HCT116 (cell line): ENCODE measurements at regions not wholly inside any gene's neighbourhood (a gene's known extent, or its start where the extent isn't known, plus 50 kb on each side); places are given as distances from the start of the nearest gene placed in this dataset.

Experiments used
- ATAC-seq: fragments of 200-7000 bp; cut with Tn5 transposase; 2 replicates; pipeline ENCODE4 v1.9.1; 2020; ENCODE audit warnings: mild to moderate bottlenecking, moderate library complexity
- BruUV-seq: library from RNA; stranded (reverse); fragments of 400-500 nt; replicated peaks from 2 replicates; lab custom pipeline; 2021; lab: Mats Ljungman, UMichigan
- CTCF ChIA-PET: fragments of 300-600 bp; sonication (Branson Sonifier 250); formaldehyde crosslinking; loops from one replicate; lab custom pipeline; 2021; ENCODE audit warnings: antibody characterized with exemption; lab: Charles Lee
- POLR2A ChIA-PET: fragments of 300-600, 350-600 bp; sonication (Branson Sonifier 250); formaldehyde crosslinking; loops from one replicate; lab custom pipeline; 2021; ENCODE audit warnings: antibody characterized with exemption; lab: Charles Lee
- RAD21 ChIA-PET, 2 experiments: fragments of 300-600 bp; sonication (Branson Sonifier 250); formaldehyde crosslinking; loops; one replicate each; lab custom pipeline; 2023; ENCODE audit warnings: low total read pairs in 2 of 2; ENCODE audit not compliant: uncharacterized antibody in 2 of 2, unreplicated experiment in 2 of 2, low non-redundant PET in 1 of 2; lab: Charles Lee
- DNase-seq: peaks from one replicate; pipeline ENCODE4 v3.0.0-alpha.2; 2010; ENCODE audit warnings: low read depth, low spot score
- H2AFZ ChIP-seq: fragments of 200-600 bp; shearing (Covaris generic), sonication (generic); 2 replicates; pipeline ENCODE4 v1.6.1; 2017; ENCODE audit warnings: low read depth, mixed run types, mixed read lengths, antibody characterized with exemption, low read length; ENCODE audit not compliant: poor library complexity, severe bottlenecking
- H3K27ac ChIP-seq: 2 replicates; pipeline ENCODE4 v1.5.1; 2012; ENCODE audit warnings: low read depth, low read length
- H3K27me3 ChIP-seq: fragments of 200-600 bp; sonication (generic); 2 replicates; pipeline ENCODE4 v1.6.1; 2016; ENCODE audit warnings: mixed run types, low read length, mixed read lengths; ENCODE audit not compliant: insufficient read depth
- H3K36me3 ChIP-seq, 2 experiments: fragments of 200-500 bp in 1 of 2; fragments of 200-600 bp in 1 of 2; sonication (Bioruptor generic) in 1 of 2; sonication (generic) in 1 of 2; 2 replicates each; pipeline versions ENCODE4 v1.5.1 to v1.6.1; 2014 to 2016; ENCODE audit warnings: low read length in 2 of 2, inconsistent platforms in 1 of 2, mixed read lengths in 1 of 2, mixed run types in 1 of 2; ENCODE audit not compliant: insufficient read depth in 2 of 2, control insufficient read depth in 1 of 2
- H3K4me1 ChIP-seq, 2 experiments: fragments of 200-600 bp in 1 of 2; sonication (generic) in 1 of 2; 2 replicates each; pipeline versions ENCODE4 v1.5.1 to v1.6.1; 2012 to 2017; ENCODE audit warnings: low read length in 2 of 2, inconsistent platforms in 1 of 2, mild to moderate bottlenecking in 1 of 2, mixed read lengths in 1 of 2, mixed run types in 1 of 2, moderate library complexity in 1 of 2; ENCODE audit not compliant: insufficient read depth in 2 of 2, control insufficient read depth in 1 of 2
- H3K4me2 ChIP-seq: fragments of 200-600 bp; sonication (generic); 2 replicates; pipeline ENCODE4 v1.6.1; 2017; ENCODE audit warnings: mixed run types, low read length, mixed read lengths
- H3K4me3 ChIP-seq, 2 experiments: fragments of 200-600 bp in 1 of 2; sonication (generic) in 1 of 2; replicated peaks in 1 of 2; 2 replicates each; pipeline ENCODE4 v1.5.1; 2011 to 2016; ENCODE audit warnings: low read length in 2 of 2, control low read depth in 1 of 2, low read depth in 1 of 2, mild to moderate bottlenecking in 1 of 2, mixed read lengths in 1 of 2, mixed run types in 1 of 2
- H3K79me2 ChIP-seq: fragments of 200-600 bp; sonication (generic); 2 replicates; pipeline ENCODE4 v1.6.1; 2017; ENCODE audit warnings: mild to moderate bottlenecking, mixed run types, low read length, moderate library complexity, mixed read lengths; ENCODE audit not compliant: insufficient read depth
- H3K9ac ChIP-seq: fragments of 200-600 bp; sonication (generic); 2 replicates; pipeline ENCODE4 v1.6.1; 2016; ENCODE audit warnings: low read length, mixed read lengths
- H3K9me2 ChIP-seq: fragments of 200-600 bp; sonication (generic), shearing (Covaris generic); 2 replicates; pipeline ENCODE4 v1.6.1; 2017; ENCODE audit warnings: mixed run types, mild to moderate bottlenecking, moderate library complexity; ENCODE audit not compliant: insufficient read depth
- H3K9me3 ChIP-seq, 2 experiments: fragments of 200-500 bp in 1 of 2; fragments of 200-600 bp in 1 of 2; sonication (Bioruptor generic) in 1 of 2; sonication (generic) in 1 of 2; 2 replicates each; pipeline ENCODE4 v1.6.1; 2014 to 2017; ENCODE audit warnings: low read length in 2 of 2, mixed read lengths in 2 of 2, inconsistent platforms in 1 of 2, low read depth in 1 of 2, mild to moderate bottlenecking in 1 of 2, mixed run types in 1 of 2, moderate library complexity in 1 of 2; ENCODE audit not compliant: control insufficient read depth in 1 of 2, insufficient read depth in 1 of 2
- H4K20me1 ChIP-seq: fragments of 200-600 bp; sonication (generic), shearing (Covaris generic); 2 replicates; pipeline ENCODE4 v1.6.1; 2017; ENCODE audit warnings: mixed run types, mild to moderate bottlenecking, moderate library complexity; ENCODE audit not compliant: insufficient read depth
- ATF3 ChIP-seq: IDR thresholded peaks from 2 replicates; pipeline ENCODE4 v1.6.1; 2012
- CBX3 ChIP-seq: IDR thresholded peaks from 2 replicates; pipeline ENCODE4 v1.6.1; 2012; ENCODE audit warnings: low read depth
- CEBPB ChIP-seq: IDR thresholded peaks from 2 replicates; pipeline ENCODE4 v1.6.1; 2012; ENCODE audit warnings: low read depth
- CTCF ChIP-seq, 3 experiments: fragments of 200-600 bp in 1 of 3; sonication (generic) in 1 of 3; IDR thresholded peaks in 2 of 3; conservative IDR thresholded peaks in 1 of 3; 2 replicates each; pipeline ENCODE4 v1.5.1; 2012 to 2017; ENCODE audit warnings: low read depth in 2 of 3, low read length in 2 of 3, antibody characterized with exemption in 1 of 3, borderline replicate concordance in 1 of 3, control low read depth in 1 of 3, mild to moderate bottlenecking in 1 of 3, mixed read lengths in 1 of 3, mixed run types in 1 of 3, moderate library complexity in 1 of 3; ENCODE audit not compliant: insufficient read depth in 1 of 3
- EGR1 ChIP-seq: IDR thresholded peaks from 2 replicates; pipeline ENCODE4 v1.6.1; 2012; ENCODE audit warnings: low read depth
- ELF1 ChIP-seq: IDR thresholded peaks from 2 replicates; pipeline ENCODE4 v1.6.1; 2012; ENCODE audit warnings: low read depth, borderline replicate concordance
- EZH2 ChIP-seq: fragments of 200-600 bp; sonication (generic); IDR thresholded peaks from 2 replicates; pipeline ENCODE4 v1.6.1; 2017; ENCODE audit warnings: antibody characterized with exemption, mixed run types
- EZH2phosphoT487 ChIP-seq: fragments of 200-600 bp; IDR thresholded peaks from 2 replicates; pipeline ENCODE4 v1.6.1; 2018; ENCODE audit warnings: antibody characterized with exemption, borderline replicate concordance
- FOSL1 ChIP-seq: IDR thresholded peaks from 2 replicates; pipeline ENCODE4 v1.6.1; 2012; ENCODE audit warnings: low read depth
- MAX ChIP-seq: IDR thresholded peaks from 2 replicates; pipeline ENCODE4 v1.6.1; 2012
- POLR2AphosphoS5 ChIP-seq: IDR thresholded peaks from 2 replicates; pipeline ENCODE4 v1.6.1; 2011; ENCODE audit warnings: mild to moderate bottlenecking, low read depth, low read length, moderate library complexity
- RAD21 ChIP-seq: IDR thresholded peaks from 2 replicates; pipeline ENCODE4 v1.6.1; 2012; ENCODE audit warnings: low read depth, mild to moderate bottlenecking
- REST ChIP-seq: IDR thresholded peaks from 2 replicates; pipeline ENCODE4 v1.6.1; 2012; ENCODE audit warnings: low read depth
- SIN3A ChIP-seq: IDR thresholded peaks from 2 replicates; pipeline ENCODE4 v1.6.1; 2012; ENCODE audit warnings: low read depth
- SP1 ChIP-seq: IDR thresholded peaks from 2 replicates; pipeline ENCODE4 v1.6.1; 2012; ENCODE audit warnings: low read depth
- SRF ChIP-seq: IDR thresholded peaks from 2 replicates; pipeline ENCODE4 v1.6.1; 2012; ENCODE audit warnings: low read depth
- TCF7L2 ChIP-seq: IDR thresholded peaks from 2 replicates; pipeline ENCODE4 v1.7.0; 2011; ENCODE audit warnings: borderline replicate concordance, inconsistent platforms; ENCODE audit not compliant: insufficient read depth, insufficient read length; ENCODE audit errors: extremely low read depth
- ZBTB33 ChIP-seq: IDR thresholded peaks from 2 replicates; pipeline ENCODE4 v1.6.1; 2011; ENCODE audit warnings: mild to moderate bottlenecking, low read length, moderate library complexity; ENCODE audit not compliant: insufficient replicate concordance; ENCODE audit errors: extremely low read depth
- ZFX ChIP-seq: fragments of 450-650 bp; IDR thresholded peaks from 2 replicates; pipeline ENCODE4 v1.6.1; 2017
- ZNF274 ChIP-seq: fragments of 200-500 bp; sonication (Bioruptor generic); IDR thresholded peaks from 2 replicates; pipeline ENCODE4 v1.6.1; 2014; ENCODE audit warnings: mild to moderate bottlenecking, low read depth, low read length, inconsistent platforms
- intact Hi-C: fragments of 100-400 bp; cut with micrococcal nuclease; formaldehyde crosslinking; loops from 2 replicates; pipeline ENCODE4 v1.10.0; 2022

GRCh38 chr5:61598126-61598525 lies 266.1 kb downstream of the ZSWIM6 start:
- ATAC-seq = no peak
- ChIA-PET RAD21 (no interaction called here), POLR2A (no interaction called here), CTCF (no interaction called here)
- TF ChIP-seq RAD21 = no peak
- TF ChIP-seq TCF7L2 = no peak
- TF ChIP-seq EGR1 = no peak
- no peak for TF ChIP-seq ELF1
- no peak for TF ChIP-seq FOSL1
- TF ChIP-seq CEBPB = no peak
- no peak for TF ChIP-seq EZH2
- TF ChIP-seq MAX = no peak
- no peak for TF ChIP-seq SIN3A
- TF ChIP-seq CTCF (IDR thresholded peaks at IDR 0.05 in 2 of 3, conservative IDR thresholded peaks at IDR 0.05 in 1 of 3; ENCODE audit: borderline replicate concordance in 1 of 3, insufficient read depth in 1 of 3, low read depth in 2 of 3, low read length in 2 of 3) = no peak
- no peak for TF ChIP-seq SP1
- TF ChIP-seq ATF3 = no peak
- no peak for TF ChIP-seq ZFX
- TF ChIP-seq ZNF274 = no peak
- TF ChIP-seq CBX3 = no peak
- TF ChIP-seq ZBTB33 = no peak
- TF ChIP-seq EZH2phosphoT487 = no peak
- no peak for TF ChIP-seq REST
- no peak for TF ChIP-seq SRF
- TF ChIP-seq POLR2AphosphoS5 = no peak
- Histone ChIP-seq H4K20me1 (no peaks in the 10 kb centered on the region), H3K4me3 (no peak overlapping the region), H3K4me1 (no peaks in the 10 kb centered on the region), H3K27ac (no peak overlapping the region), H3K36me3 (no peaks in the 10 kb centered on the region), H3K4me2 (no peak overlapping the region), H3K79me2 (no peaks in the 10 kb centered on the region), H3K9ac (no peak overlapping the region), H3K27me3 (no peaks in the 10 kb centered on the region; the same call in 1 of the 2 replicates), H2AFZ (no peak overlapping the region), H3K9me3 (no peaks in the 10 kb centered on the region), H3K9me2 (no peaks in the 10 kb centered on the region)
- intact Hi-C loops = no loop called here
- no TSS peak for BruUV-seq
- DNase-seq = no peak
